HEK293T (cell line): ENCODE measurements at regions not wholly inside any gene's neighbourhood (a gene's known extent, or its start where the extent isn't known, plus 50 kb on each side); places are given as distances from the start of the nearest gene placed in this dataset.

Source experiments
- CTCF ChIA-PET: fragments of 350-600 bp; formaldehyde crosslinking; extraction: SDS; loops from one replicate; lab custom pipeline; 2021; ENCODE audit warnings: antibody characterized with exemption, inconsistent platforms; lab: Yijun Ruan, JAX
- POLR2A ChIA-PET: fragments of 350-600 bp; formaldehyde crosslinking; extraction: SDS; loops from one replicate; lab custom pipeline; 2020; ENCODE audit warnings: antibody characterized with exemption, inconsistent platforms; lab: Yijun Ruan, JAX
- DNase-seq: peaks from one replicate; pipeline ENCODE4 v3.0.0; 2012; ENCODE audit warnings: mixed read lengths; ENCODE audit errors: extremely low spot score
- ARNT ChIP-seq: fragments of 450-650 bp; IDR thresholded peaks from 2 replicates; pipeline ENCODE4 v1.6.1; 2017; ENCODE audit warnings: mild to moderate bottlenecking
- BHLHE40 ChIP-seq: fragments of 450-650 bp; IDR thresholded peaks from 2 replicates; pipeline ENCODE4 v1.6.1; 2016; ENCODE audit warnings: mild to moderate bottlenecking, moderate library complexity, borderline replicate concordance
- CTBP1 ChIP-seq: fragments of 450-650 bp; IDR thresholded peaks from 2 replicates; pipeline ENCODE4 v1.6.1; 2016; ENCODE audit warnings: borderline replicate concordance
- ELF4 ChIP-seq: fragments of 450-650 bp; IDR thresholded peaks from 2 replicates; pipeline ENCODE4 v1.6.1; 2017; ENCODE audit warnings: antibody characterized with exemption
- FOXA1 ChIP-seq: fragments of 450-650 bp; IDR thresholded peaks from 2 replicates; pipeline ENCODE4 v1.6.1; 2016; ENCODE audit warnings: mild to moderate bottlenecking
- FOXK2 ChIP-seq: fragments of 450-650 bp; IDR thresholded peaks from 2 replicates; pipeline ENCODE4 v1.6.1; 2016; ENCODE audit warnings: mild to moderate bottlenecking
- FOXM1 ChIP-seq: fragments of 450-650 bp; IDR thresholded peaks from 2 replicates; pipeline ENCODE4 v1.6.1; 2017; ENCODE audit warnings: mild to moderate bottlenecking, borderline replicate concordance
- HDGF ChIP-seq: fragments of 450-650 bp; IDR thresholded peaks from 2 replicates; pipeline ENCODE4 v1.6.1; 2017; ENCODE audit warnings: antibody characterized with exemption, borderline replicate concordance
- L3MBTL2 ChIP-seq: fragments of 450-650 bp; conservative IDR thresholded peaks from 2 replicates; pipeline ENCODE4 v1.6.1; 2016; ENCODE audit warnings: mild to moderate bottlenecking
- LEF1 ChIP-seq: fragments of 450-650 bp; IDR thresholded peaks from 2 replicates; pipeline ENCODE4 v1.6.1; 2017; ENCODE audit warnings: mild to moderate bottlenecking, borderline replicate concordance
- NFRKB ChIP-seq: fragments of 450-650 bp; IDR thresholded peaks from 2 replicates; pipeline ENCODE4 v1.6.1; 2016; ENCODE audit warnings: mild to moderate bottlenecking, moderate library complexity
- PKNOX1 ChIP-seq: fragments of 450-650 bp; IDR thresholded peaks from 2 replicates; pipeline ENCODE4 v1.6.1; 2016
- SP1 ChIP-seq: fragments of 450-650 bp; IDR thresholded peaks from 2 replicates; pipeline ENCODE4 v1.6.1; 2017
- SUZ12 ChIP-seq: fragments of 450-650 bp; IDR thresholded peaks from 2 replicates; pipeline ENCODE4 v1.6.1; 2016; ENCODE audit warnings: mild to moderate bottlenecking
- TARDBP ChIP-seq: fragments of 450-650 bp; IDR thresholded peaks from 2 replicates; pipeline ENCODE4 v1.6.1; 2016
- ZNF384 ChIP-seq: fragments of 450-650 bp; IDR thresholded peaks from 2 replicates; pipeline ENCODE4 v1.6.1; 2016

- DNase-seq, result no peak
- no peak for TF ChIP-seq ZNF384
- no peak for TF ChIP-seq FOXK2
- no peak for TF ChIP-seq SP1
- no peak for TF ChIP-seq FOXM1
- no peak for TF ChIP-seq FOXA1
- no peak for TF ChIP-seq ELF4
- TF ChIP-seq PKNOX1, result no peak
- TF ChIP-seq BHLHE40, result no peak
- no peak for TF ChIP-seq L3MBTL2
- no peak for TF ChIP-seq CTBP1
- no peak for TF ChIP-seq TARDBP
- TF ChIP-seq NFRKB, result no peak
- no peak for TF ChIP-seq HDGF
- TF ChIP-seq LEF1, result no peak
- no peak for TF ChIP-seq SUZ12
- TF ChIP-seq ARNT, result no peak
- ChIA-PET POLR2A (no interaction called here), CTCF (no interaction called here)
These were observed 592.0 kb downstream of the SOX6 start for GRCh38 chr11:15764326-15764725.

GRCh38 chr11:15764948-15765347, 591.4 kb downstream of the SOX6 start:
- ChIA-PET POLR2A (no interaction called here), CTCF (no interaction called here)
- no peak for TF ChIP-seq FOXK2
- DNase-seq, result no peak

- DNase-seq, result no peak
- ChIA-PET CTCF (no interaction called here), POLR2A (no interaction called here)
These were observed 590.8 kb downstream of the SOX6 start for GRCh38 chr11:15765530-15765929.

GRCh38 chr11:15768321-15768720, 588.0 kb downstream of the SOX6 start:
- ChIA-PET CTCF (interaction anchor here (1.2 kb wide), 1 partner anchor 14 kb away, joined by 3 read pairs; no protein-coding TSS in a partner anchor), POLR2A (no interaction called here)
- TF ChIP-seq ARNT (no peak), FOXA1 (no peak), BHLHE40 (no peak), L3MBTL2 (no peak), SP1 (no peak), ZNF384 (no peak), HDGF (no peak), TARDBP (no peak), LEF1 (no peak), NFRKB (no peak), SUZ12 (no peak), PKNOX1 (no peak), FOXK2 (no peak), CTBP1 (no peak)

More at GRCh38 chr11:15765530-15765929, 590.8 kb downstream of the SOX6 start:
- no peak for TF ChIP-seq SUZ12
- TF ChIP-seq SP1, result no peak
- TF ChIP-seq CTBP1, result no peak
- no peak for TF ChIP-seq L3MBTL2
- no peak for TF ChIP-seq BHLHE40
- TF ChIP-seq FOXA1, result no peak

GRCh38 chr11:15769203-15769602, 587.1 kb downstream of the SOX6 start:
- no peak for TF ChIP-seq ELF4
- ChIA-PET POLR2A (no interaction called here), CTCF (interaction anchor here (0.8 to 1.2 kb wide), 2 partner anchors 13 to 60 kb away, joined by 3 read pairs; no protein-coding TSS in a partner anchor)
- DNase-seq, result no peak

More at GRCh38 chr11:15768321-15768720, 588.0 kb downstream of the SOX6 start:
- no peak for DNase-seq

- no peak for TF ChIP-seq HDGF
- TF ChIP-seq FOXA1, result no peak
- no peak for TF ChIP-seq L3MBTL2
- no peak for TF ChIP-seq SP1
- no peak for TF ChIP-seq FOXK2
- no peak for TF ChIP-seq ARNT
- TF ChIP-seq PKNOX1, result no peak
- no peak for TF ChIP-seq ELF4
- POLR2A ChIA-PET, result no interaction called here
- peak; percentile 67 for DNase-seq
- CTCF ChIA-PET, result no interaction called here
These were observed 585.4 kb downstream of the SOX6 start for GRCh38 chr11:15770798-15771414.

GRCh38 chr11:15772547-15772946, 583.8 kb downstream of the SOX6 start:
- ChIA-PET POLR2A (no interaction called here), CTCF (interaction anchor here (1.2 kb wide), 1 partner anchor 26 kb away, joined by 4 read pairs; no protein-coding TSS in a partner anchor)
- no peak for DNase-seq
- no peak for TF ChIP-seq ELF4
- no peak for TF ChIP-seq BHLHE40
- TF ChIP-seq SP1, result no peak
- no peak for TF ChIP-seq CTBP1
- TF ChIP-seq ARNT, result no peak
